Uterus (tissue), 2 donors: ENCODE measurements at regions not wholly inside any gene's neighbourhood (a gene's known extent, or its start where the extent isn't known, plus 50 kb on each side); places are given as distances from the start of the nearest gene placed in this dataset.

Experiments used
- CTCF ChIP-seq, 4 experiments: fragments of 200-600 bp in 2 of 4; fragments of 450-650 bp in 2 of 4; sonication (generic) in 2 of 4; IDR thresholded peaks; one replicate each; pipeline ENCODE4 v1.5.1; 2016 to 2019; ENCODE audit warnings: antibody characterized with exemption in 4 of 4, mild to moderate bottlenecking in 2 of 4, moderate library complexity in 1 of 4
- POLR2A ChIP-seq, 2 donors: fragments of 450-650 bp; IDR thresholded peaks; one replicate each; pipeline ENCODE4 v1.6.1; 2016; ENCODE audit warnings: antibody characterized with exemption in 2 of 2, mild to moderate bottlenecking in 1 of 2, moderate library complexity in 1 of 2

- peak; percentile 44 to 67 (median 60) for TF ChIP-seq CTCF (IDR thresholded peaks at IDR 0.05)
- TF ChIP-seq POLR2A (IDR thresholded peaks at IDR 0.05) = no peak
These were observed 224.8 kb downstream of the NHLRC3 start for GRCh38 chr13:39263033-39263432.
